ENCODE measurements at regions not wholly inside any gene's neighbourhood (a gene's known extent, or its start where the extent isn't known, plus 50 kb on each side); places are given as distances from the start of the nearest gene placed in this dataset.

DNA sequence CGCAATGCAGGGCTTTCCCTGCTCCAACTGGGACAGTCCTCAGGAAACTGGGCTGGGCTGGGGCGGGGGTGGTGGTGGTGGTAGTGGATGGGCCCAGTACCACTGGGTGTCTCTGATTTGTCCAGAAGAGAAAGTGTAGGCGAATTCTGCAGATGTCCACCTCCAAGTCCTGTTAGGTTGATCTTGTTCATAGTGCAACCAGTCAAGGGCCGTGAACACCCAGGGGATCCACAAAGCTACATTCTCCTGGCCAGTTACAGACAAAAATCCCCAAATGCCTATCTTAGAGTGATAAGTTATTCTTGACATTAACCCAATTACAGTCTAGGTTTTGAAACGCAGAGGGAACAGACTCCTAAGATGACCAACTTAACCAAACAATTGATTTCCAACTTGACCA, 97.5 kb upstream of the SHB start:
- Histone ChIP-seq H3K9me3 (no peaks in the 10 kb centered on the region), H3K27me3 (ENCODE audit: insufficient read depth in 3 of 3, low read length in 2 of 3) (no peaks in the 10 kb centered on the region), H3K36me3 (ENCODE audit: insufficient read depth in 1 of 2, low read depth in 1 of 2) (no peaks in the 10 kb centered on the region), H3K4me1 (no peaks in the 10 kb centered on the region), H3K4me3 (no peak overlapping the region), H3K27ac (no peak overlapping the region)
- 90 to 95% (median 92%) methylated on average over 5 of the region's 5 CpGs for WGBS, 3 donors
- no peak for DNase-seq
- intact Hi-C loops (cut with DNase I): loop anchor here in 1 of 2 donors (10.0 kb wide), 1 partner anchor 152 kb away; no protein-coding TSS in a partner anchor
- TF ChIP-seq, protein P1, sequence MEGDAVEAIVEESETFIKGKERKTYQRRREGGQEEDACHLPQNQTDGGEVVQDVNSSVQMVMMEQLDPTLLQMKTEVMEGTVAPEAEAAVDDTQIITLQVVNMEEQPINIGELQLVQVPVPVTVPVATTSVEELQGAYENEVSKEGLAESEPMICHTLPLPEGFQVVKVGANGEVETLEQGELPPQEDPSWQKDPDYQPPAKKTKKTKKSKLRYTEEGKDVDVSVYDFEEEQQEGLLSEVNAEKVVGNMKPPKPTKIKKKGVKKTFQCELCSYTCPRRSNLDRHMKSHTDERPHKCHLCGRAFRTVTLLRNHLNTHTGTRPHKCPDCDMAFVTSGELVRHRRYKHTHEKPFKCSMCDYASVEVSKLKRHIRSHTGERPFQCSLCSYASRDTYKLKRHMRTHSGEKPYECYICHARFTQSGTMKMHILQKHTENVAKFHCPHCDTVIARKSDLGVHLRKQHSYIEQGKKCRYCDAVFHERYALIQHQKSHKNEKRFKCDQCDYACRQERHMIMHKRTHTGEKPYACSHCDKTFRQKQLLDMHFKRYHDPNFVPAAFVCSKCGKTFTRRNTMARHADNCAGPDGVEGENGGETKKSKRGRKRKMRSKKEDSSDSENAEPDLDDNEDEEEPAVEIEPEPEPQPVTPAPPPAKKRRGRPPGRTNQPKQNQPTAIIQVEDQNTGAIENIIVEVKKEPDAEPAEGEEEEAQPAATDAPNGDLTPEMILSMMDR (IDR thresholded peaks at IDR 0.05): no peak
- ATAC-seq: no peak

DNA sequence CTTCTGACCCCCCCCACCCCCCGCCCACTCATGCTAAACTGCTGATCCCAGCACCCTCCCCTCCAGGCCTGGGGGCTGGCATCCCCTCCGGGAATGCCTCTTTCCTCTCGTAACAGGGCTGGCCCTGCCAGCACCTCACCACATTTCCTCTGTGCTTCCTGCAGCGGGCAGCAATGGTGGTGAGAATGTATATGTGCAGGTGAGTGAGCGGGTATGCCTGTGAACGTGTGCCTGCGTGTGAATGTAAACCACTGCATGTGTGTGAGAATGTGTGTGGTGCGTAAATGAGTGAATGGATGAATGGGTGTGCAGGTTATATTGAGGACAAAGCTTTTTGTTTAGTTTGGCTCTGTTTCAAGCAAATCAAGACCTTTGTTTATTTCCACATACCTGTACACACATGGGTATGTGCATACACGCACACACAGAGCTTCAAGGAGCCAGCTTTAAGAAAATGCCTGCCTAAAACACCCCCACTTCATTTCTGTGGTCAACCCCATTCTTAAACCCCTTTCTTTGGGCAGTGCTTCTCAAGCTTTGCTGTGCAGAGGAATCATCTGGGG, 95.7 kb upstream of the SHB start:
- Histone ChIP-seq H3K4me3 (no peak overlapping the region), H3K4me1 (no peaks in the 10 kb centered on the region), H3K36me3 (ENCODE audit: insufficient read depth in 1 of 2, low read depth in 1 of 2) (no peaks in the 10 kb centered on the region), H3K27ac (no peak overlapping the region), H3K27me3 (ENCODE audit: insufficient read depth in 3 of 3, low read length in 2 of 3) (no peaks in the 10 kb centered on the region), H3K9me3 (no peaks in the 10 kb centered on the region)
- TF ChIP-seq, protein P1 (IDR thresholded peaks at IDR 0.05): no peak
- DNase-seq: no peak
- 82 to 86% (median 83%) methylated on average over 9 of the region's 9 CpGs for WGBS, 3 donors
- intact Hi-C loops (cut with DNase I): loop anchor here (5.0 to 10.0 kb wide), 3 partner anchors 150 to 252 kb away; no protein-coding TSS in a partner anchor
- no peak for ATAC-seq

GRCh38 chr9:38163518-38163917, 94.5 kb upstream of the SHB start:
- DNase-seq (no peak), ATAC-seq (no peak)
- H3K27me3 ChIP-seq (ENCODE audit: insufficient read depth in 3 of 3, low read length in 2 of 3): no peaks in the 10 kb centered on the region
- 59 to 79% (median 72%) methylated on average over 3 of the region's 3 CpGs for WGBS, 3 donors
- intact Hi-C loops (cut with DNase I): loop anchor here (5.0 to 10.0 kb wide), 3 partner anchors 149 to 251 kb away; no protein-coding TSS in a partner anchor
- no peak overlapping the region for H3K4me3 ChIP-seq
- no peaks in the 10 kb centered on the region for H3K36me3 ChIP-seq (ENCODE audit: insufficient read depth in 1 of 2, low read depth in 1 of 2)
- H3K4me1 ChIP-seq: no peaks in the 10 kb centered on the region
- H3K27ac ChIP-seq: no peak overlapping the region
- no peaks in the 10 kb centered on the region for H3K9me3 ChIP-seq
- TF ChIP-seq, protein P1 (IDR thresholded peaks at IDR 0.05): no peak

DNA sequence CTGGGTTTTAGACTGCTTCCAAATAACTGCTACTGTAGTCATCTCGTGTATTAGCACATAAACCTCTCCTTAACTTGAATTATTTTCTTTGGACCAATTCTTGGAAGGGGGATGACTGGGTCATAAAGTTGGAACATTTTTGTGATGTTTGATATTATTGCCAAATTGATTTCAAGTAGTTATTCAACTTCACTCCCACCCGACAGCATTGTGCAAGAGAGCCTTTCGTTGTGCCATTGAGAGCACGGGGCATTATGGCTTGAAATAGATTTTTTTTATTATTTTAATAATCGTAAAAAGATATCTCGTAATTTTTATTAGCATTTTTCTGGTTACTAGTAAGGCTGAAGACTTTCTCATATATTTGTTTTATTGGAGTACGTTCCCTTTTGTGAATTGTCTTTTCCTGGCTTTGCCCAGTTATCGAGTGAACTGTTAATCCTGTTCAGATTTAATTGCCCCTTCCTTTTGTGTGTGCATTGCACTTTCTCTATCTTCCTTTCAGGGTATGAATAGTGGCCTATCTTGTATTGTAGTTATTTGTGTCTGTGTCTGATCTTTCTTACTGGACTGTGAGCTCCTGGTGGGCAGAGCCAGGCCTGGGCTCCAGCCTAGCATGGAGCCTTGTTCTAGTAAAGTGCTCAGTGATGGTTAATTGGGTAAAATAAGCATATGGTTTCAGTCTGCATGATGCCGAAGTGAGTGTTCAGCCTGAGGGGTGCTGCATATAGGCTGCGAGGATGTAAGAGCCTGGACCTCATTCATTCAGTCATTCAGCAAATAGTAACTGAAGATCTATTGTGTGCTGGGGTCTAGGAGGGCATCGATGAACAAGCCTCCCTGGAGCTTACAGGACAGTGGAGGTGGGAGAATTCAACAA, 93.5 kb upstream of the SHB start:
- H3K27me3 ChIP-seq (ENCODE audit: insufficient read depth in 3 of 3, low read length in 2 of 3): no peaks in the 10 kb centered on the region
- ATAC-seq (no peak), DNase-seq (no peak)
- 81 to 87% (median 82%) methylated on average over 11 of the region's 11 CpGs for WGBS, 3 donors
- no peaks in the 10 kb centered on the region for H3K9me3 ChIP-seq
- no peaks in the 10 kb centered on the region for H3K36me3 ChIP-seq (ENCODE audit: insufficient read depth in 1 of 2, low read depth in 1 of 2)
- H3K4me1 ChIP-seq: no peaks in the 10 kb centered on the region
- no peak overlapping the region for H3K4me3 ChIP-seq
- no peak overlapping the region for H3K27ac ChIP-seq
- TF ChIP-seq, protein P1 (IDR thresholded peaks at IDR 0.05): no peak
- intact Hi-C loops (cut with DNase I): loop anchor here (5.0 to 10.0 kb wide), 3 partner anchors 148 to 250 kb away; no protein-coding TSS in a partner anchor
